ENCODE measurements at regions not wholly inside any gene's neighbourhood (a gene's known extent, or its start where the extent isn't known, plus 50 kb on each side); places are given as distances from the start of the nearest gene placed in this dataset.

- TF ChIP-seq EZH2phosphoT487 (conservative IDR thresholded peaks at IDR 0.05; ENCODE audit: low read length) (no peak), CTCF (IDR thresholded peaks at IDR 0.05; ENCODE audit: insufficient read depth, low read length, poor library complexity, severe bottlenecking) (no peak)
- no peaks in the 10 kb centered on the region for H3K79me2 ChIP-seq (ENCODE audit: insufficient read depth, low read length)
- H4K20me1 ChIP-seq (ENCODE audit: low read depth, low read length), result no peaks in the 10 kb centered on the region
- no peak overlapping the region for H3K27ac ChIP-seq (ENCODE audit: low read depth, low read length)
- no peaks in the 10 kb centered on the region for H3F3A ChIP-seq (ENCODE audit: insufficient read depth)
- 0 out of 2 replicates have a peak, but pooled peaks cover 3% of the 10 kb centered on the region for H3K9me3 ChIP-seq (ENCODE audit: insufficient read depth, low read length)
- no peak overlapping the region for H3K9ac ChIP-seq (ENCODE audit: low read length)
- no peaks in the 10 kb centered on the region for H3K27me3 ChIP-seq (ENCODE audit: low read length)
- H3K36me3 ChIP-seq (ENCODE audit: low read length), result no peaks in the 10 kb centered on the region
- H2AFZ ChIP-seq (ENCODE audit: low read depth, low read length, severe bottlenecking), result no peak overlapping the region
- 0 out of 2 replicates have a peak, but pooled peaks cover 5% of the 10 kb centered on the region for H3K9me2 ChIP-seq (replicated peaks; ENCODE audit: insufficient read depth, low read length)
- H3K4me3 ChIP-seq (ENCODE audit: insufficient read depth, low read length, poor library complexity, severe bottlenecking), result no peak overlapping the region
- no peak overlapping the region for H3K4me2 ChIP-seq (ENCODE audit: low read depth, low read length, poor library complexity, severe bottlenecking)
Observed at GRCh38 chr18:39072970-39073369, 1507.4 kb upstream of the CELF4 start.

- no peaks in the 10 kb centered on the region for H3K36me3 ChIP-seq (ENCODE audit: low read length)
- H3K4me2 ChIP-seq (ENCODE audit: low read depth, low read length, poor library complexity, severe bottlenecking), result no peak overlapping the region
- no peaks in the 10 kb centered on the region for H3K9me2 ChIP-seq (replicated peaks; ENCODE audit: insufficient read depth, low read length)
- no peak overlapping the region for H3K4me3 ChIP-seq (ENCODE audit: insufficient read depth, low read length, poor library complexity, severe bottlenecking)
- no peak overlapping the region for H3K27ac ChIP-seq (ENCODE audit: low read depth, low read length)
- no peak overlapping the region for H2AFZ ChIP-seq (ENCODE audit: low read depth, low read length, severe bottlenecking)
- H3K9me3 ChIP-seq (ENCODE audit: insufficient read depth, low read length), result no peaks in the 10 kb centered on the region
- H3K79me2 ChIP-seq (ENCODE audit: insufficient read depth, low read length), result no peaks in the 10 kb centered on the region
- TF ChIP-seq EZH2phosphoT487 (conservative IDR thresholded peaks at IDR 0.05; ENCODE audit: low read length) (no peak), CTCF (IDR thresholded peaks at IDR 0.05; ENCODE audit: insufficient read depth, low read length, poor library complexity, severe bottlenecking) (no peak)
- H3K9ac ChIP-seq (ENCODE audit: low read length), result no peak overlapping the region
- no peaks in the 10 kb centered on the region for H4K20me1 ChIP-seq (ENCODE audit: low read depth, low read length)
- no peaks in the 10 kb centered on the region for H3F3A ChIP-seq (ENCODE audit: insufficient read depth)
- no peaks in the 10 kb centered on the region for H3K27me3 ChIP-seq (ENCODE audit: low read length)
Observed at GRCh38 chr18:39062426-39062825, 1496.8 kb upstream of the CELF4 start.

- Histone ChIP-seq H3K4me2 (ENCODE audit: low read depth, low read length, poor library complexity, severe bottlenecking) (no peak overlapping the region), H4K20me1 (ENCODE audit: low read depth, low read length) (no peaks in the 10 kb centered on the region), H3K36me3 (ENCODE audit: low read length) (no peaks in the 10 kb centered on the region), H3K9ac (ENCODE audit: low read length) (no peak overlapping the region), H3K4me3 (ENCODE audit: insufficient read depth, low read length, poor library complexity, severe bottlenecking) (no peak overlapping the region), H3F3A (ENCODE audit: insufficient read depth) (no peaks in the 10 kb centered on the region), H3K9me2 (replicated peaks; ENCODE audit: insufficient read depth, low read length) (no peaks in the 10 kb centered on the region), H2AFZ (ENCODE audit: low read depth, low read length, severe bottlenecking) (no peak overlapping the region), H3K27me3 (ENCODE audit: low read length) (no peaks in the 10 kb centered on the region), H3K9me3 (ENCODE audit: insufficient read depth, low read length) (0 out of 2 replicates have a peak, but pooled peaks cover 5% of the 10 kb centered on the region), H3K27ac (ENCODE audit: low read depth, low read length) (no peak overlapping the region), H3K79me2 (ENCODE audit: insufficient read depth, low read length) (no peaks in the 10 kb centered on the region)
- TF ChIP-seq EZH2phosphoT487 (conservative IDR thresholded peaks at IDR 0.05; ENCODE audit: low read length) (no peak), CTCF (IDR thresholded peaks at IDR 0.05; ENCODE audit: insufficient read depth, low read length, poor library complexity, severe bottlenecking) (no peak)
Observed at GRCh38 chr18:39058386-39059000, 1492.9 kb upstream of the CELF4 start.

All from SU-DHL-6 (cell line).